WTC11 (cell line): ENCODE measurements at regions not wholly inside any gene's neighbourhood (a gene's known extent, or its start where the extent isn't known, plus 50 kb on each side); places are given as distances from the start of the nearest gene placed in this dataset.

ENCODE experiments used
- ATAC-seq: fragments of 200-7000 bp; cut with Tn5 transposase; 2 replicates; pipeline ENCODE4 v1.10.0; 2021; ENCODE audit warnings: mild to moderate bottlenecking, moderate library complexity
- CTCF ChIA-PET: fragments of 300-600 bp; sonication (Branson Sonifier 250); formaldehyde crosslinking; loops from one replicate; lab custom pipeline; 2021; ENCODE audit warnings: antibody characterized with exemption; lab: Charles Lee
- POLR2A ChIA-PET: fragments of 350-600 bp; sonication (Branson Sonifier 250); formaldehyde crosslinking; loops from one replicate; lab custom pipeline; 2021; ENCODE audit warnings: antibody characterized with exemption; lab: Charles Lee
- DNase-seq: peaks from one replicate; pipeline ENCODE4 v3.0.0; 2021; ENCODE audit warnings: low spot score
- H3K27ac Mint-ChIP-seq: 2 replicates; pipeline ENCODE4 v1.8.0; 2021; ENCODE audit warnings: mixed read lengths
- H3K27me3 Mint-ChIP-seq: 2 replicates; pipeline ENCODE4 v1.8.0; 2021; ENCODE audit warnings: low read depth, mild to moderate bottlenecking, moderate library complexity, mixed read lengths
- H3K36me3 Mint-ChIP-seq: 2 replicates; pipeline ENCODE4 v1.8.0; 2021; ENCODE audit warnings: mixed read lengths
- H3K4me1 Mint-ChIP-seq: 2 replicates; pipeline ENCODE4 v1.8.0; 2022; ENCODE audit warnings: mixed read lengths
- H3K4me3 Mint-ChIP-seq: 2 replicates; pipeline ENCODE4 v1.8.0; 2021; ENCODE audit warnings: mild to moderate bottlenecking, moderate library complexity, mixed read lengths
- H3K9me3 Mint-ChIP-seq: 2 replicates; pipeline ENCODE4 v1.8.0; 2021; ENCODE audit warnings: mixed read lengths
- ARID4B ChIP-seq: sonication (generic); formaldehyde crosslinking; IDR thresholded peaks from 2 replicates; pipeline ENCODE4 v1.8.0; 2023; ENCODE audit warnings: missing genetic modification reagents, mild to moderate bottlenecking, borderline replicate concordance
- ATF6 ChIP-seq: sonication (generic); formaldehyde crosslinking; IDR thresholded peaks from 2 replicates; pipeline ENCODE4 v1.8.1; 2023; ENCODE audit warnings: mild to moderate bottlenecking, missing genetic modification reagents
- CREB1 ChIP-seq: sonication (generic); formaldehyde crosslinking; IDR thresholded peaks from 2 replicates; pipeline ENCODE4 v1.8.0; 2023; ENCODE audit warnings: mild to moderate bottlenecking, missing genetic modification reagents
- CREM ChIP-seq: sonication (generic); formaldehyde crosslinking; IDR thresholded peaks from 2 replicates; pipeline ENCODE4 v1.8.1; 2022; ENCODE audit warnings: mild to moderate bottlenecking, missing genetic modification reagents, moderate library complexity
- ETV6 ChIP-seq: sonication (generic); formaldehyde crosslinking; IDR thresholded peaks from 2 replicates; pipeline ENCODE4 v1.8.1; 2022; ENCODE audit warnings: mild to moderate bottlenecking, missing genetic modification reagents
- IRF1 ChIP-seq: sonication (generic); formaldehyde crosslinking; IDR thresholded peaks from 2 replicates; pipeline ENCODE4 v1.8.0; 2023; ENCODE audit warnings: missing genetic modification reagents
- JAZF1 ChIP-seq: fragments of 250-450 bp; sonication (Bioruptor Pico); IDR thresholded peaks from 2 replicates; pipeline ENCODE4 v1.9.0; 2021; ENCODE audit warnings: moderate library complexity, mild to moderate bottlenecking, inconsistent platforms
- JUN ChIP-seq: sonication (generic); formaldehyde crosslinking; IDR thresholded peaks from 2 replicates; pipeline ENCODE4 v1.8.0; 2023; ENCODE audit warnings: mild to moderate bottlenecking, missing genetic modification reagents
- KAT7 ChIP-seq: sonication (generic); formaldehyde crosslinking; IDR thresholded peaks from 2 replicates; pipeline ENCODE4 v1.8.1; 2023; ENCODE audit warnings: missing genetic modification reagents, mild to moderate bottlenecking, borderline replicate concordance
- NFATC4 ChIP-seq: fragments of 250-450 bp; sonication (Bioruptor Pico); IDR thresholded peaks from 2 replicates; pipeline ENCODE4 v1.9.0; 2021; ENCODE audit warnings: mild to moderate bottlenecking
- NR1H2 ChIP-seq: sonication (generic); formaldehyde crosslinking; IDR thresholded peaks from 2 replicates; pipeline ENCODE4 v1.9.0; 2021; ENCODE audit warnings: mild to moderate bottlenecking, moderate library complexity, missing genetic modification reagents
- TEAD1 ChIP-seq: sonication (generic); formaldehyde crosslinking; IDR thresholded peaks from 2 replicates; pipeline ENCODE4 v1.8.0; 2022; ENCODE audit warnings: mild to moderate bottlenecking, missing genetic modification reagents
- TEAD4 ChIP-seq: sonication (generic); formaldehyde crosslinking; IDR thresholded peaks from 2 replicates; pipeline ENCODE4 v1.8.0; 2022; ENCODE audit warnings: mild to moderate bottlenecking, missing genetic modification reagents
- ZBTB43 ChIP-seq: sonication (generic); formaldehyde crosslinking; IDR thresholded peaks from 2 replicates; pipeline ENCODE4 v1.8.1; 2023; ENCODE audit warnings: mild to moderate bottlenecking, missing genetic modification reagents
- ZNF263 ChIP-seq: sonication (generic); formaldehyde crosslinking; IDR thresholded peaks from 2 replicates; pipeline ENCODE4 v1.8.1; 2022; ENCODE audit warnings: low read depth, mild to moderate bottlenecking, moderate library complexity, missing genetic modification reagents
- ZNF396 ChIP-seq: fragments of 250-450 bp; sonication (Bioruptor Pico); IDR thresholded peaks from 2 replicates; pipeline ENCODE4 v1.8.0; 2021; ENCODE audit warnings: mild to moderate bottlenecking, moderate library complexity, borderline replicate concordance
- ZNF512 ChIP-seq: sonication (generic); formaldehyde crosslinking; IDR thresholded peaks from 2 replicates; pipeline ENCODE4 v1.8.1; 2022; ENCODE audit warnings: missing genetic modification reagents, borderline replicate concordance
- ZSCAN18 ChIP-seq: fragments of 250-450 bp; sonication (Bioruptor Pico); IDR thresholded peaks from 2 replicates; pipeline ENCODE4 v2.1.2; 2022; ENCODE audit warnings: mild to moderate bottlenecking, moderate library complexity

GRCh38 chr2:18427762-18428161 lies 132.7 kb downstream of the RDH14 start (continued):
- TF ChIP-seq ZBTB43 (CRISPR knock-in tag) (no peak), CREB1 (CRISPR knock-in tag) (no peak), IRF1 (no peak), CREM (CRISPR knock-in tag) (no peak), ARID4B (CRISPR knock-in tag) (no peak), ZSCAN18 (no peak)

- Mint-ChIP-seq H3K36me3 (no peaks in the 10 kb centered on the region), H3K27ac (no peak overlapping the region), H3K9me3 (0 out of 2 replicates have a peak, but pooled peaks cover 3% of the 10 kb centered on the region), H3K4me1 (no peaks in the 10 kb centered on the region), H3K27me3 (no peaks in the 10 kb centered on the region)
- ATAC-seq: no peak
- POLR2A ChIA-PET: no interaction called here
- DNase-seq: no peak
- TF ChIP-seq KAT7 (CRISPR knock-in tag) (no peak), TEAD4 (CRISPR knock-in tag) (no peak), JAZF1 (CRISPR knock-in tag) (no peak), ZNF512 (CRISPR knock-in tag) (no peak), ZNF263 (CRISPR knock-in tag) (no peak), JUN (CRISPR knock-in tag) (no peak), NFATC4 (no peak), CREB1 (CRISPR knock-in tag) (no peak), ETV6 (CRISPR knock-in tag) (no peak), ZNF396 (no peak), ATF6 (no peak), NR1H2 (CRISPR knock-in tag) (no peak), TEAD1 (CRISPR knock-in tag) (no peak)
- TF ChIP-seq, all 79 proteins: peak for 0
- CTCF ChIA-PET: no interaction called here
- H3K4me3 Mint-ChIP-seq: no peak overlapping the region
Measured at GRCh38 chr2:18426174-18426573, 134.3 kb downstream of the RDH14 start.
